Amygdala (tissue), 56 donors: ENCODE measurements at regions not wholly inside any gene's neighbourhood (a gene's known extent, or its start where the extent isn't known, plus 50 kb on each side); places are given as distances from the start of the nearest gene placed in this dataset.

ENCODE experiments used
- DNase-seq, 56 donors: peaks; one replicate each; lab custom pipeline; 2025; lab: John Stamatoyannopoulos, UW

GRCh38 chr11:32005786-32006416 lies 85.0 kb upstream of the RCN1 start:
- no peak for DNase-seq

GRCh38 chr11:32003335-32003734 lies 87.5 kb upstream of the RCN1 start:
- no peak for DNase-seq

GRCh38 chr11:32002311-32002710 lies 88.6 kb upstream of the RCN1 start:
- DNase-seq: no peak

- no peak for DNase-seq
These were observed 92.9 kb upstream of the RCN1 start for GRCh38 chr11:31997955-31998354.

- no peak for DNase-seq
These were observed 94.6 kb upstream of the RCN1 start for GRCh38 chr11:31996159-31996881.

GRCh38 chr11:31995525-31996094 lies 95.3 kb upstream of the RCN1 start:
- DNase-seq: peak in 1 of 56 donors; percentile 6

GRCh38 chr11:31995032-31995431 lies 95.8 kb upstream of the RCN1 start:
- peak in 2 of 56 donors; percentile 14 to 17 for DNase-seq

- DNase-seq: no peak
These were observed 103.5 kb upstream of the RCN1 start for GRCh38 chr11:31987118-31988005.

GRCh38 chr11:31986201-31986889 lies 104.5 kb upstream of the RCN1 start:
- DNase-seq: peak in 10 of 56 donors; percentile 12 to 46 (median 24)

GRCh38 chr11:31981457-31981856 lies 109.4 kb upstream of the RCN1 start:
- no peak for DNase-seq

GRCh38 chr11:31977343-31977742 lies 113.5 kb upstream of the RCN1 start:
- DNase-seq: no peak

- no peak for DNase-seq
These were observed 116.3 kb upstream of the RCN1 start for GRCh38 chr11:31974366-31975136.

- no peak for DNase-seq
These were observed 117.7 kb upstream of the RCN1 start for GRCh38 chr11:31973172-31973571.

- no peak for DNase-seq
These were observed 118.3 kb upstream of the RCN1 start for GRCh38 chr11:31972623-31973022.

- no peak for DNase-seq
These were observed 121.5 kb upstream of the RCN1 start for GRCh38 chr11:31969359-31969702.

GRCh38 chr11:31968461-31969358 lies 122.2 kb upstream of the RCN1 start:
- peak in 2 of 56 donors; percentile 3 to 9 for DNase-seq

- no peak for DNase-seq
These were observed 123.3 kb upstream of the RCN1 start for GRCh38 chr11:31967404-31968130.

- DNase-seq: no peak
These were observed 124.0 kb upstream of the RCN1 start for GRCh38 chr11:31966846-31967245.
